ENCODE measurements at regions not wholly inside any gene's neighbourhood (a gene's known extent, or its start where the extent isn't known, plus 50 kb on each side); places are given as distances from the start of the nearest gene placed in this dataset.

GRCh38 chr20:10824750-10825500, 151.1 kb upstream of the JAG1 start:
- Histone ChIP-seq H3K27ac (ENCODE audit: low read depth, low read length) (no peak overlapping the region), H3K36me3 (ENCODE audit: insufficient read depth, low read length) (no peaks in the 10 kb centered on the region), H3K4me2 (ENCODE audit: low read length) (no peak overlapping the region), H4K20me1 (ENCODE audit: insufficient read depth, low read length) (no peaks in the 10 kb centered on the region), H3K9ac (ENCODE audit: low read length) (no peak overlapping the region), H3K9me3 (ENCODE audit: insufficient read depth, low read depth, low read length) (no peaks in the 10 kb centered on the region), H3K27me3 (ENCODE audit: insufficient read depth, low read length) (no peaks in the 10 kb centered on the region), H3K4me1 (ENCODE audit: insufficient read depth, low read length) (no peaks in the 10 kb centered on the region), H2AFZ (ENCODE audit: low read depth, low read length) (no peak overlapping the region), H3K4me3 (ENCODE audit: insufficient read depth, low read depth, low read length) (no peak overlapping the region), H3K79me2 (ENCODE audit: insufficient read depth, low read length) (no peaks in the 10 kb centered on the region)
- Mint-ChIP-seq H3K27me3 (ENCODE audit: low read depth, unreplicated experiment) (no peaks in the 10 kb centered on the region), H3K36me3 (ENCODE audit: low read depth, unreplicated experiment) (no peaks in the 10 kb centered on the region), H3K4me1 (ENCODE audit: low read depth, unreplicated experiment) (no peaks in the 10 kb centered on the region), H3K27ac (ENCODE audit: unreplicated experiment) (no peak overlapping the region), H3K9me3 (ENCODE audit: unreplicated experiment) (peaks cover 2% of the 10 kb centered on the region), H3K4me3 (ENCODE audit: unreplicated experiment) (no peak overlapping the region)
- TF ChIP-seq EZH2 (IDR thresholded peaks at IDR 0.05; ENCODE audit: insufficient read depth, low read length) (no peak), CTCF (IDR thresholded peaks at IDR 0.05; ENCODE audit: insufficient read depth, low read depth, low read length) (no peak)
- FAIRE-seq: no peak
- DNase-seq (ENCODE audit: low read depth): no peak

GRCh38 chr20:10826111-10826510, 152.3 kb upstream of the JAG1 start:
- H3K27ac Mint-ChIP-seq (ENCODE audit: unreplicated experiment): no peak overlapping the region
- Histone ChIP-seq H3K9me3 (ENCODE audit: insufficient read depth, low read depth, low read length) (no peaks in the 10 kb centered on the region), H3K79me2 (ENCODE audit: insufficient read depth, low read length) (no peaks in the 10 kb centered on the region), H3K4me1 (ENCODE audit: insufficient read depth, low read length) (no peaks in the 10 kb centered on the region), H3K27me3 (ENCODE audit: insufficient read depth, low read length) (no peaks in the 10 kb centered on the region), H3K9ac (ENCODE audit: low read length) (no peak overlapping the region), H3K36me3 (ENCODE audit: insufficient read depth, low read length) (no peaks in the 10 kb centered on the region), H4K20me1 (ENCODE audit: insufficient read depth, low read length) (no peaks in the 10 kb centered on the region), H3K4me3 (ENCODE audit: insufficient read depth, low read depth, low read length) (no peak overlapping the region), H2AFZ (ENCODE audit: low read depth, low read length) (no peak overlapping the region), H3K27ac (ENCODE audit: low read depth, low read length) (no peak overlapping the region), H3K4me2 (ENCODE audit: low read length) (no peak overlapping the region)
- FAIRE-seq: no peak
- TF ChIP-seq EZH2 (IDR thresholded peaks at IDR 0.05; ENCODE audit: insufficient read depth, low read length) (no peak), CTCF (IDR thresholded peaks at IDR 0.05; ENCODE audit: insufficient read depth, low read depth, low read length) (no peak)
- no peaks in the 10 kb centered on the region for H3K36me3 Mint-ChIP-seq (ENCODE audit: low read depth, unreplicated experiment)
- H3K27me3 Mint-ChIP-seq (ENCODE audit: low read depth, unreplicated experiment): no peaks in the 10 kb centered on the region
- H3K4me3 Mint-ChIP-seq (ENCODE audit: unreplicated experiment): no peak overlapping the region
- H3K9me3 Mint-ChIP-seq (ENCODE audit: unreplicated experiment): no peaks in the 10 kb centered on the region
- no peak for DNase-seq (ENCODE audit: low read depth)
- H3K4me1 Mint-ChIP-seq (ENCODE audit: low read depth, unreplicated experiment): peaks cover 1% of the 10 kb centered on the region

- Mint-ChIP-seq H3K27ac (ENCODE audit: unreplicated experiment) (no peak overlapping the region), H3K9me3 (ENCODE audit: unreplicated experiment) (no peaks in the 10 kb centered on the region)
- H3K4me3 ChIP-seq (ENCODE audit: insufficient read depth, low read depth, low read length): no peak overlapping the region
These were observed 154.4 kb upstream of the JAG1 start for GRCh38 chr20:10828180-10828579.

More at GRCh38 chr20:10828180-10828579, 154.4 kb upstream of the JAG1 start:
- Histone ChIP-seq H3K9ac (ENCODE audit: low read length) (no peak overlapping the region), H4K20me1 (ENCODE audit: insufficient read depth, low read length) (no peaks in the 10 kb centered on the region), H3K9me3 (ENCODE audit: insufficient read depth, low read depth, low read length) (no peaks in the 10 kb centered on the region), H3K4me1 (ENCODE audit: insufficient read depth, low read length) (no peaks in the 10 kb centered on the region), H3K27me3 (ENCODE audit: insufficient read depth, low read length) (no peaks in the 10 kb centered on the region), H2AFZ (ENCODE audit: low read depth, low read length) (no peak overlapping the region), H3K79me2 (ENCODE audit: insufficient read depth, low read length) (no peaks in the 10 kb centered on the region), H3K27ac (ENCODE audit: low read depth, low read length) (no peak overlapping the region), H3K36me3 (ENCODE audit: insufficient read depth, low read length) (no peaks in the 10 kb centered on the region), H3K4me2 (ENCODE audit: low read length) (no peak overlapping the region)
- H3K36me3 Mint-ChIP-seq (ENCODE audit: low read depth, unreplicated experiment): no peaks in the 10 kb centered on the region
- H3K27me3 Mint-ChIP-seq (ENCODE audit: low read depth, unreplicated experiment): no peaks in the 10 kb centered on the region
- no peak for DNase-seq (ENCODE audit: low read depth)
- H3K4me1 Mint-ChIP-seq (ENCODE audit: low read depth, unreplicated experiment): peaks cover 20% of the 10 kb centered on the region
- no peak overlapping the region for H3K4me3 Mint-ChIP-seq (ENCODE audit: unreplicated experiment)
- no peak for TF ChIP-seq EZH2 (IDR thresholded peaks at IDR 0.05; ENCODE audit: insufficient read depth, low read length)
- TF ChIP-seq CTCF (IDR thresholded peaks at IDR 0.05; ENCODE audit: insufficient read depth, low read depth, low read length): no peak
- no peak for FAIRE-seq
